GM23248 (cell line): ENCODE measurements at regions not wholly inside any gene's neighbourhood (a gene's known extent, or its start where the extent isn't known, plus 50 kb on each side); places are given as distances from the start of the nearest gene placed in this dataset.
"Not testable (repeated sequence)": the region's sequence is repeated elsewhere in the genome, so short reads cannot be mapped to it uniquely, and the experiment has no call there.

Experiments used
- EZH2 ChIP-seq: fragments of 200-600 bp; sonication (generic); IDR thresholded peaks from 2 replicates; pipeline ENCODE4 v1.6.1; 2018; ENCODE audit warnings: antibody characterized with exemption, mild to moderate bottlenecking; ENCODE audit not compliant: insufficient read depth, poor library complexity, severe bottlenecking
- EZH2phosphoT487 ChIP-seq: fragments of 200-600 bp; sonication (generic); IDR thresholded peaks from 2 replicates; pipeline ENCODE4 v1.6.1; 2018; ENCODE audit warnings: antibody characterized with exemption, moderate library complexity, mild to moderate bottlenecking, low read depth; ENCODE audit not compliant: insufficient read depth

DNA sequence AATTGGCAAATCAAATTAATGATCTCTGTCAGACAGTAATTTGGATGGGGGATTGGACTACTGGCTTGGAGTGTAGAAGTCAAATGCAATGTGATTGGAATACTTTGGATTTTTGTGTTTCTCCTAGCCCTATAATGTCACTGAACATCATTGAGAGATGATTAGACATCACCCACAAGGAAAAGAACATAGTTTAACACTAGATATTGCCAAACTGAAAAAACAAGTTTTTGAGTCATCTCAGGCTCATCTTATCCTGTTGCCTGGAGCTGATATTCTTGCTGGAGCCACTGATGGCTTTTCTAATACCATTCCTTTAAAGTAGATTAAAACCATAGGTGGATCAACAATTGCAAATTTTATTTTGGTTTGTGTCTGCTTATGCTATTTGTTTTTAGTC lies 76.7 kb downstream of the HSFY2 start:
- TF ChIP-seq EZH2, EZH2phosphoT487: not testable (repeated sequence)
